ENCODE measurements at regions not wholly inside any gene's neighbourhood (a gene's known extent, or its start where the extent isn't known, plus 50 kb on each side); places are given as distances from the start of the nearest gene placed in this dataset.

DNA sequence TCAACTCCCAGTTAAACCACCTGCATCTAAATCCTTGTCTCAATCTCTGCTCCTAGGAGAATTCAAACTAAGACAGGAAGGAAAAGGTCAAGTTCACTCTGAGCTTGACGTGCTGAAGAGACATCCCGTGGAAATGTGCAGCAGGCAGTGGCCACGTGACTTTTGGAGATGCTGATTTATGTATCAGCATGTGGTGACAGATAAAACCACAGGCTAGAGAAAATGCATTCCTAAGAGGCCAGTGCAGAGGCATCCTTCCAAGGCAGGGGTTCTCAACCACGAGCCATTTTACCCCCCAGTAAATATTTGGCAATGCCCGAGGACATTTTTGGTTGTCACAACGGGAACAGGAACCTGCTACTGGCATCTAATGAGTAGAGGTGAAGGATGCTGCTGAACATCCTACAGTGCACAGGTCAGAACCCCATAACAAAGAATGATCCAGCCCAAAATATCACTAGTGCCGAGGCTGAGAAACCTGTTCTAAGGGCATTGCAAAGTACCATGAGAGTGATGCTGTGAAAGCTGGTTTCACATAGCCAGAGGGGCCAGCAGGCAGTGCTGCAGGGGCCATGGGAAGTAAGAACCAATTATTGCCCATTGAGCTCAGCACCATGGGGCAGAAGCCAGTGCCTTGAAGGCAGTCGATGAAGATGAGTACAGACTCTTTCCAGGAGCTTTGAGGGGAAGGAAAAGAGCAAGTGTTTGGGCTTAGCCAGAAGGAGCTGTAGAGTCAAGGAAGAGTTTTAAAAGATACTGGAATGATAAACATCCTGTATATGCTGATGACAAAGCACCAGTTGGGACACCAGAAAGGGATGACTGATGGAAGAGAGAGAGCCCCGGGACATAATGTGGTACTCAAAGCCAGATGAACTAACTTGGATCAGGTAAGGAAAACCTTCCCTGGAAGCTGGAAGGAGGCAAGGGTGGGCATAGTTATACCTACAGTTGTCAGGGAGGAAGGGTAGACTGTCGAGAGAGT is 174.6 kb downstream of the HAUS1 start:
- intact Hi-C loops (cut with micrococcal nuclease) = no loop called here
- Mint-ChIP-seq H3K4me1 (peaks cover 4% of the 10 kb centered on the region), H3K9me3 (no peaks in the 10 kb centered on the region), H3K4me3 (no peak overlapping the region), H3K27me3 (no peaks in the 10 kb centered on the region), H3K36me3 (ENCODE audit: low read depth) (no peaks in the 10 kb centered on the region), H3K27ac (no peak overlapping the region)
- ChIA-PET POLR2A (no interaction called here), CTCF (interaction anchor here (3.2 kb wide), 1 partner anchor 202 kb away, joined by 29 read pairs; no protein-coding TSS in a partner anchor)
- TF ChIP-seq, protein P1, sequence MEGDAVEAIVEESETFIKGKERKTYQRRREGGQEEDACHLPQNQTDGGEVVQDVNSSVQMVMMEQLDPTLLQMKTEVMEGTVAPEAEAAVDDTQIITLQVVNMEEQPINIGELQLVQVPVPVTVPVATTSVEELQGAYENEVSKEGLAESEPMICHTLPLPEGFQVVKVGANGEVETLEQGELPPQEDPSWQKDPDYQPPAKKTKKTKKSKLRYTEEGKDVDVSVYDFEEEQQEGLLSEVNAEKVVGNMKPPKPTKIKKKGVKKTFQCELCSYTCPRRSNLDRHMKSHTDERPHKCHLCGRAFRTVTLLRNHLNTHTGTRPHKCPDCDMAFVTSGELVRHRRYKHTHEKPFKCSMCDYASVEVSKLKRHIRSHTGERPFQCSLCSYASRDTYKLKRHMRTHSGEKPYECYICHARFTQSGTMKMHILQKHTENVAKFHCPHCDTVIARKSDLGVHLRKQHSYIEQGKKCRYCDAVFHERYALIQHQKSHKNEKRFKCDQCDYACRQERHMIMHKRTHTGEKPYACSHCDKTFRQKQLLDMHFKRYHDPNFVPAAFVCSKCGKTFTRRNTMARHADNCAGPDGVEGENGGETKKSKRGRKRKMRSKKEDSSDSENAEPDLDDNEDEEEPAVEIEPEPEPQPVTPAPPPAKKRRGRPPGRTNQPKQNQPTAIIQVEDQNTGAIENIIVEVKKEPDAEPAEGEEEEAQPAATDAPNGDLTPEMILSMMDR (IDR thresholded peaks at IDR 0.05) = no peak
- no peak for DNase-seq
- no peak for ATAC-seq (ENCODE audit: low read depth)

DNA sequence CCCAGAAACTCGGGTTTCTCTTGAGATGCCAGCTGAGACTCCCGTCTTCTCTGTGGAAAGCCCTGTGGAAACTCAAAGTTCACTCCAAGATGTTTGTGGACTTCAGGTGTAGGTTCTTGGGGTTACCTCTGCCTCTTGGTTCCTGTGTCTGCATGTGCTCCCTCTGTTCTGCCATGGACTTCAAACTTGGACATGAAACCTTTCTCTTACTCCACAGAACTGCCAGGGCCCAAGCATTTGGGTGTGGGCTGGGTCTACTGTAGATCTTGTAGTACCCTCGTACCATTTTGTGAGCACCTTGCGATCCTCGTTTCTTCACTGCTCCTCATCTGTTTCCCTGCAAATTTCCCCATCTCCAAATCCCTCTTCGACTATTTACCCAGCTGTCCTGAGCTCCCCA is 175.5 kb downstream of the HAUS1 start:
- TF ChIP-seq, protein P1 (IDR thresholded peaks at IDR 0.05) = no peak
- no peak overlapping the region for H3K27ac Mint-ChIP-seq
- no peaks in the 10 kb centered on the region for H3K27me3 Mint-ChIP-seq
- no peaks in the 10 kb centered on the region for H3K36me3 Mint-ChIP-seq (ENCODE audit: low read depth)
- ChIA-PET CTCF (interaction anchor here (0.9 to 3.9 kb wide), 4 partner anchors 106 to 378 kb away, joined by 3 to 47 read pairs (median 20); partner anchors contain the start of gene LOXHD1), POLR2A (no interaction called here)
- intact Hi-C loops (cut with micrococcal nuclease) = loop anchor here (2.0 to 5.0 kb wide), 2 partner anchors 29 to 138 kb away; no protein-coding TSS in a partner anchor
- ATAC-seq (ENCODE audit: low read depth) (no peak), DNase-seq (no peak)
- H3K9me3 Mint-ChIP-seq = no peaks in the 10 kb centered on the region
- no peak overlapping the region for H3K4me3 Mint-ChIP-seq
- H3K4me1 Mint-ChIP-seq = peaks cover 4% of the 10 kb centered on the region

DNA sequence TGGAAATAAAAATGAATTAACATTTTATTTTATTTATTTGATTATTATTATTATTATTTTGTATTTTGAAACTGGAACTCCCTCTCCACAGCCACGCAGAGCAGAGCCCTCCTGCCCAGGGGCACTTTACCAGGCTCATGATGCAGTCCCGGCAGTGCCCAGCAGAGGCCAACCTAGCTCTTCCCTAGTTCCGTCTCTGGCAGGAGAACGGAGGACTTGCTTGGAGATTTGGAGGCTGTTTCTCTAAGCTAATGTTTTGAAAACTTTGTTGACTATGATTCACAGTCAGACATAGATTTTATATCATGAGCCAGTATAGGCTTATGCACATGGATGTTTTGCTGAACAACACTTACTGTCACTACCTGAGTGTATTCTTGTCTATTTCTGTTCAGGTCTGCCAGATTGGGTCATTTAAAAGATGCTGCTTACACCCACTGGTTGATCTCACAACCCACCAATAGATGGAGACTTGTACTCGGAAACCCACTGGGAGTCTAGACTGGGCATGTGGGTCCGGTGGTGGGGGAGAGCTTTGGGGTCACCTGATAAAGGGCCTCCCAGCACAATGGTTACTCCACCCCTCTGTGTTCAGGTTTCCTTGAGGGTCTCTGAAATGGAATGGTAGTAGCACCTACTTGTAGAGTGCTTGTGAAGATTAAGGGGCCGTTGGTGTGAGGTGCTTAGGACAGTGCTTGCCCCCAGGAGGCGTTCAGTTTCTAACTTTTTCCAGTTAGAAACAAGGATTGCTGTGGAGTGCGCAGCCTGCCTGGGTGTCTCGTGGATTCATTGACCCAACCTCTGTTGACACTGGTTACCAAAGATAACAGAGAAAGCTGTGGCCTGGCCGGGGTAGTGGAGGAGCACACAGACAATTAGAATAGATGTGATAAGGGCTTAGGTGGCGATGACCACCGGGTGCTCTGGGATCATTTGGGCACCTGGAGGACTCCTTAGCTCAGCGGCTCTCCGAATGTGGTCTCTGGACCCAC is 177.3 kb downstream of the HAUS1 start:
- no peaks in the 10 kb centered on the region for H3K36me3 Mint-ChIP-seq (ENCODE audit: low read depth)
- no peaks in the 10 kb centered on the region for H3K9me3 Mint-ChIP-seq
- ChIA-PET CTCF (interaction anchor here (0.8 to 3.9 kb wide), 15 partner anchors 9 to 376 kb away, joined by 3 to 47 read pairs (median 5); partner anchors contain the start of gene LOXHD1), POLR2A (interaction anchor here (0.6 kb wide), 1 partner anchor 55 kb away, joined by 3 read pairs; no protein-coding TSS in a partner anchor)
- H3K27me3 Mint-ChIP-seq = no peaks in the 10 kb centered on the region
- ATAC-seq (ENCODE audit: low read depth) (peak; percentile 93), DNase-seq (peak; percentile 34)
- H3K4me1 Mint-ChIP-seq = peaks cover 4% of the 10 kb centered on the region
- TF ChIP-seq, protein P1 (IDR thresholded peaks at IDR 0.05) = no peak
- intact Hi-C loops (cut with micrococcal nuclease) = loop anchor here (1.0 to 5.0 kb wide), 6 partner anchors 31 to 377 kb away; no protein-coding TSS in a partner anchor
- H3K4me3 Mint-ChIP-seq = no peak overlapping the region
- no peak overlapping the region for H3K27ac Mint-ChIP-seq

DNA sequence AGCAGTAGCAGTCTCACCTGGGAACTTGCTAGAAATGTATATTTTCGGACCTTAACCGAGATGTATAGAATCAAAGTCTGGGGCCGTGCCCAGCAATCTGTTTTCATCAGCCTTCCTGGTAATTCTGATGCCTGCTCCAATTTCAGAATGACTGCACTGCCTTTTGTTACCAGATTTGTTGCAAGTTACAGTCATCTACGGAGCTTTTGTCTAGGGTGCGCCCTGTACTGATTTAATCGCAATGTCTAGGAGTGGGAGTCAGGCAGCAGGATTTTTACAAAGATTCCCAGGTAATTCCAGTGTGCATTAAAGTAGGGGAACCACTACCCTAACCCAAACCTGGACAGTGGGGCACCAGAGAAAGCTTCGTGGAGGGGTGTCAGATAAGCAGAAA is 178.0 kb downstream of the HAUS1 start:
- H3K27me3 Mint-ChIP-seq = no peaks in the 10 kb centered on the region
- intact Hi-C loops (cut with micrococcal nuclease) = loop anchor here (5.0 kb wide), 1 partner anchor 135 kb away; no protein-coding TSS in a partner anchor
- H3K27ac Mint-ChIP-seq = no peak overlapping the region
- no peaks in the 10 kb centered on the region for H3K36me3 Mint-ChIP-seq (ENCODE audit: low read depth)
- ChIA-PET POLR2A (no interaction called here), CTCF (interaction anchor here (1.0 to 3.9 kb wide), 6 partner anchors 14 to 375 kb away, joined by 3 to 47 read pairs (median 8); partner anchors contain the start of gene LOXHD1)
- no peak overlapping the region for H3K4me3 Mint-ChIP-seq
- no peaks in the 10 kb centered on the region for H3K9me3 Mint-ChIP-seq
- DNase-seq = no peak
- H3K4me1 Mint-ChIP-seq = peaks cover 4% of the 10 kb centered on the region
- ATAC-seq (ENCODE audit: low read depth) = no peak
- TF ChIP-seq, protein P1 (IDR thresholded peaks at IDR 0.05) = no peak

Data from activated B cell treated with CpG ODN at 0.5 μM for 24 hours (primary cell).